Heart right ventricle (tissue), 16 donors: ENCODE measurements at regions not wholly inside any gene's neighbourhood (a gene's known extent, or its start where the extent isn't known, plus 50 kb on each side); places are given as distances from the start of the nearest gene placed in this dataset.

ENCODE experiments used
- ATAC-seq, 8 donors: fragments of 200-7000 bp; cut with Tn5 transposase; one replicate each; pipeline ENCODE4 v1.9.1; 2020; ENCODE audit warnings: mild to moderate bottlenecking in 8 of 8, moderate library complexity in 8 of 8, moderate number of reproducible peaks in 1 of 8
- DNase-seq, 2 donors: peaks; one replicate each; pipeline ENCODE4 v3.0.0-alpha.2; 2020
- H3K27ac ChIP-seq, 10 donors: fragments of 200-600 bp; sonication (generic) in 2 of 10; one replicate each; pipeline versions ENCODE4 v1.5.0 to v1.8.0; 2020 to 2022; ENCODE audit warnings: mild to moderate bottlenecking in 3 of 10
- H3K27me3 ChIP-seq, 7 donors: fragments of 200-600 bp; one replicate each; pipeline ENCODE4 v1.8.0; 2021 to 2022; ENCODE audit warnings: mild to moderate bottlenecking in 2 of 7
- H3K36me3 ChIP-seq, 9 donors: fragments of 200-600 bp; sonication (generic) in 1 of 9; one replicate each; pipeline versions ENCODE4 v1.5.0 to v1.8.0; 2020 to 2022; ENCODE audit warnings: mild to moderate bottlenecking in 2 of 9
- H3K4me1 ChIP-seq, 9 donors: fragments of 200-600 bp; sonication (generic) in 1 of 9; one replicate each; pipeline versions ENCODE4 v1.5.0 to v1.8.0; 2020 to 2022; ENCODE audit warnings: mild to moderate bottlenecking in 4 of 9
- H3K4me3 ChIP-seq, 10 donors: fragments of 200-600 bp; sonication (generic) in 2 of 10; one replicate each; pipeline versions ENCODE4 v1.5.0 to v1.8.0; 2020 to 2022; ENCODE audit warnings: mild to moderate bottlenecking in 7 of 10, moderate library complexity in 2 of 10
- H3K9me3 ChIP-seq, 11 donors: fragments of 200-600 bp in 10 of 11; sonication (generic) in 2 of 11; one replicate each; pipeline versions ENCODE4 v1.5.0 to v1.8.0; 2013 to 2022; ENCODE audit warnings: mild to moderate bottlenecking in 2 of 11, control low read depth in 1 of 11, moderate library complexity in 1 of 11
- WGBS, 2 donors: extraction: QIAGEN DNeasy Blood & Tissue Kit; methylation state at CpG; one replicate each; pipeline ENCODE4 v1.1.7; 2013; ENCODE audit warnings: inconsistent platforms in 1 of 2; 5-methylcytosine and 5-hydroxymethylcytosine counted together
- intact Hi-C, 10 donors: fragments of 100-400 bp; cut with DNase I; formaldehyde crosslinking; loops; one replicate each; pipeline versions ENCODE4 v1.11.1 to v1.14.2; 2022
- TF ChIP-seq, protein P1 (sequence below), 9 donors: fragments of 200-600 bp; sonication (generic) in 2 of 9; IDR thresholded peaks; one replicate each; pipeline versions ENCODE4 v1.5.0 to v1.8.0; 2021 to 2022; ENCODE audit warnings: antibody characterized with exemption in 9 of 9, mild to moderate bottlenecking in 5 of 9, moderate library complexity in 1 of 9
- donor health status: Arrhythmogenic right ventricular cardiomyopathy.
- donor health status: ischemic (EF 13 %, LVEDD 7.1; RV severe dilation, severe dysfunction).
- donor health status: healthy with polysubstance abuse.
- donor health status: DM: no; HTN: yes; CAD: no.
- donor health status: DM: no; HTN: no; CAD: no.
- donor health status: ischemic (EF 25% LVEDD 6.9; RV normal size, moderate dysfunction).
- donor health status: ischemic (EF 25% LVEDD 5.7; RV mildly dilated, moderate dysfunction).
- donor health status: healthy.
- donor health status: DM: yes; HTN: yes; CAD: no.
- donor health status: Ischemic cardiomyopathy.
- donor health status: ischemic (EF 35%, LVEDD 5.7; RV mildly dilated, moderate dysfunction).
- donor health status: nonischemic (EF 11% LVEDD 7.7; RV severe dilation, severe dysfunction).
- donor health status: DM: yes; HTN: yes; CAD: no.
- donor health status: PGD.
- donor health status: ischemic (EF 29% LVEDD 5.4; RV normal size, mild dysfunction).
- donor health status: nonischemic (EF 23%, LVEDD 6.1; RV moderate dilation, normal function).

DNA sequence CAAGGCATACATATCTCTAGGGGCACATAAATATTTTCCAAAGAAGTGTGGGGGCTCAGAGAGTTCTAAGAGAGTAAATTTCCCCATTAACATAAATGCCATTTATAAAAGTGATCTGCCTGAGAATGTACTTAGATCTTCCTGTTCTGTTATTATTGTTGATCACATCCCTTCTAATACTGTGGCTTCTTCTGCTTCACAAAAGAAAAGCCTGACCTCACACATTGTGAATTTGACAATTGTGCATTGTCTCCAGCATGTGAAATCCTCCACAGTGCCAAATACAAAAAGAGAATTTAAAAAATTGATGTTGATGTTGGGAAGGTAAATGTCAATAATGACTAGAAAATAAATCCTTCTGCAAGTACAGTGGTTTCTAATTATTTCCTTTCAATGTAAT, 330.5 kb upstream of the LRIG3 start:
- Histone ChIP-seq H3K4me1 (no peaks in the 10 kb centered on the region), H3K27me3 (no peaks in the 10 kb centered on the region), H3K4me3 (no peak overlapping the region), H3K9me3 (peaks cover 0 to 25% (median 8%) of the 10 kb centered on the region in 11 donors), H3K36me3 (no peaks in the 10 kb centered on the region), H3K27ac (no peak overlapping the region)
- intact Hi-C loops: no loop called here
- TF ChIP-seq, protein P1, sequence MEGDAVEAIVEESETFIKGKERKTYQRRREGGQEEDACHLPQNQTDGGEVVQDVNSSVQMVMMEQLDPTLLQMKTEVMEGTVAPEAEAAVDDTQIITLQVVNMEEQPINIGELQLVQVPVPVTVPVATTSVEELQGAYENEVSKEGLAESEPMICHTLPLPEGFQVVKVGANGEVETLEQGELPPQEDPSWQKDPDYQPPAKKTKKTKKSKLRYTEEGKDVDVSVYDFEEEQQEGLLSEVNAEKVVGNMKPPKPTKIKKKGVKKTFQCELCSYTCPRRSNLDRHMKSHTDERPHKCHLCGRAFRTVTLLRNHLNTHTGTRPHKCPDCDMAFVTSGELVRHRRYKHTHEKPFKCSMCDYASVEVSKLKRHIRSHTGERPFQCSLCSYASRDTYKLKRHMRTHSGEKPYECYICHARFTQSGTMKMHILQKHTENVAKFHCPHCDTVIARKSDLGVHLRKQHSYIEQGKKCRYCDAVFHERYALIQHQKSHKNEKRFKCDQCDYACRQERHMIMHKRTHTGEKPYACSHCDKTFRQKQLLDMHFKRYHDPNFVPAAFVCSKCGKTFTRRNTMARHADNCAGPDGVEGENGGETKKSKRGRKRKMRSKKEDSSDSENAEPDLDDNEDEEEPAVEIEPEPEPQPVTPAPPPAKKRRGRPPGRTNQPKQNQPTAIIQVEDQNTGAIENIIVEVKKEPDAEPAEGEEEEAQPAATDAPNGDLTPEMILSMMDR (IDR thresholded peaks at IDR 0.05): no peak
- no peak for DNase-seq
- no peak for ATAC-seq

- TF ChIP-seq, protein P1 (IDR thresholded peaks at IDR 0.05): no peak
- intact Hi-C loops: no loop called here
- no peaks in the 10 kb centered on the region for H3K36me3 ChIP-seq
- H3K4me3 ChIP-seq: no peak overlapping the region
- no peaks in the 10 kb centered on the region for H3K27me3 ChIP-seq
- peaks cover 0 to 3% (median 0%) of the 10 kb centered on the region in 11 donors for H3K9me3 ChIP-seq
- ATAC-seq (no peak), DNase-seq (no peak)
- H3K4me1 ChIP-seq: no peaks in the 10 kb centered on the region
- no peak overlapping the region for H3K27ac ChIP-seq
- WGBS, 2 donors: 75 to 80% methylated on average over 2 of the region's 2 CpGs
These were observed 319.7 kb upstream of the LRIG3 start for GRCh38 chr12:59240048-59240447.

GRCh38 chr12:59234391-59234790, 314.1 kb upstream of the LRIG3 start:
- TF ChIP-seq, protein P1 (IDR thresholded peaks at IDR 0.05): no peak
- no peak for DNase-seq
- Histone ChIP-seq H3K36me3 (no peaks in the 10 kb centered on the region), H3K27me3 (no peaks in the 10 kb centered on the region), H3K27ac (no peak overlapping the region), H3K4me1 (no peaks in the 10 kb centered on the region), H3K4me3 (no peak overlapping the region), H3K9me3 (peaks cover 0 to 3% (median 0%) of the 10 kb centered on the region in 11 donors)
- 85 to 87% methylated on average over 10 of the region's 10 CpGs for WGBS, 2 donors
- ATAC-seq: no peak
- intact Hi-C loops: no loop called here

GRCh38 chr12:59230334-59230733, 310.0 kb upstream of the LRIG3 start:
- intact Hi-C loops: no loop called here
- ATAC-seq (no peak), DNase-seq (no peak)
- Histone ChIP-seq H3K27ac (no peak overlapping the region), H3K36me3 (no peaks in the 10 kb centered on the region), H3K4me1 (no peaks in the 10 kb centered on the region), H3K9me3 (peaks cover 0 to 5% (median 0%) of the 10 kb centered on the region in 11 donors), H3K27me3 (no peaks in the 10 kb centered on the region), H3K4me3 (no peak overlapping the region)
- TF ChIP-seq, protein P1 (IDR thresholded peaks at IDR 0.05): no peak

GRCh38 chr12:59219148-59219547, 298.8 kb upstream of the LRIG3 start:
- TF ChIP-seq, protein P1 (IDR thresholded peaks at IDR 0.05): no peak
- intact Hi-C loops: no loop called here
- Histone ChIP-seq H3K4me3 (no peak overlapping the region), H3K36me3 (no peaks in the 10 kb centered on the region), H3K4me1 (no peaks in the 10 kb centered on the region), H3K27ac (no peak overlapping the region), H3K27me3 (no peaks in the 10 kb centered on the region), H3K9me3 (no peaks in the 10 kb centered on the region)
- ATAC-seq (no peak), DNase-seq (no peak)
- 70 to 76% methylated on average over 1 of the region's 1 CpG for WGBS, 2 donors
